NOMO-1 treated with DMSO at 0.1 percent for 48 hours (cell line): ENCODE measurements at regions not wholly inside any gene's neighbourhood (a gene's known extent, or its start where the extent isn't known, plus 50 kb on each side); places are given as distances from the start of the nearest gene placed in this dataset.
"Not testable (repeated sequence)": the region's sequence is repeated elsewhere in the genome, so short reads cannot be mapped to it uniquely, and the experiment has no call there.

ENCODE experiments used
- DNase-seq: peaks from one replicate; lab custom pipeline; 2025; ENCODE audit not compliant: unreplicated experiment; lab: John Stamatoyannopoulos, UW

DNA sequence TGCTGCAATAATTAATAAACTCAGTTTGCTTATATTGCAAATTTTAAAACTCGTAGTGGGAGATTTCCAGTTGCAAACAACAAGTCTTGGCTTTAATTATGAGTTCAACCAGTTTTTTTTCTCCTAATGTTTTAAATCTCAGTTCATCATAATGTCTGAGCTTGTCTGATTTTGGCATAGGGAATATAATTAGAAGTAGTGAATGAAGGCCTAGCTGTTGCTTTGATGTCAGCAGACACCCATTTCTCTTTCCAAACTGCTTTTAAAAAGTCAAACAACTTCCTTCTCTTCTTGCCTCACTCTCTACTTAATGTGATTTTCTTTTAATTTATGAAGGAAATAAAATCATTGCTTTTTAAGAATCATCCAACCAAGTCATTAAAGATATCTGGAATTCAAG lies 1462.1 kb downstream of the DPP10 start:
- no peak for DNase-seq

DNA sequence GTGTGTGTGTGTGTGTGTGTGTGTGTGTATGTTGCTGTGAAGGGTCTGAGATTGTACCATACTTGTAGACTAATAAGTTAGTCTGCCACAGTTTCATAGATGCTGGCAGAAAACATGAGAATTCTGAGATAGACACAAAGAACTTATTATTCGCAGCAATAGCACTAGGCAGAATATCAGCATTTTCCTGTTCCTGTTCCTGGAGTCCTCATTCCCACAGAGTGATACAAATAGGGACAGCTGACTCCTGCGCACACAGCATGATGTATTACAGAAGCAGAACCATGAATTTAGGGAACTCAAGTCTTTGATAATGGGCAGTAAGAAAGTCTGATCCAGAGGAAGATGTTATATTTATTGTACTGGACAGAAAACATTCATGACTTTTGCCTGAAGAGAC lies 1466.3 kb downstream of the DPP10 start:
- no peak for DNase-seq

GRCh38 chr2:115910270-115910669 lies 1467.8 kb downstream of the DPP10 start:
- no peak for DNase-seq

DNA sequence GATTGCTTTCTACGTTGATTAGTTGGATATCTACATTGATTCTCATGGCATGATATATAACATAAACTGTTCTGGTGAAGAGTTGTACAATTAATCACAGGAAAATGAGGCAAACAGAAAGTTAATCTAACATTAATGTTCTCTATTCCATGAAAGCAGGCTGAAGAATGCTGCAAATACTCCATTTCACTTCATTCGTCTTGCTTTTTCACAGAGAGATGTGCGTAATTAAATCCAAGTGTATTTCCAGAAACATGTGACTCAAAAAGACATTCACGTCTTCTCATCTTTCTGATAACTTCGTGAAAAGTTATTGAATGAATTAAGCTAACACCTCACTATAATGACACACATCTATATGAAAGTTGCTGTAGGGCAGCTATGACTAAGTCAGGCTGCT lies 1471.5 kb downstream of the DPP10 start:
- DNase-seq, result no peak

GRCh38 chr2:115921541-115921940 lies 1479.1 kb downstream of the DPP10 start:
- DNase-seq, result no peak

DNA sequence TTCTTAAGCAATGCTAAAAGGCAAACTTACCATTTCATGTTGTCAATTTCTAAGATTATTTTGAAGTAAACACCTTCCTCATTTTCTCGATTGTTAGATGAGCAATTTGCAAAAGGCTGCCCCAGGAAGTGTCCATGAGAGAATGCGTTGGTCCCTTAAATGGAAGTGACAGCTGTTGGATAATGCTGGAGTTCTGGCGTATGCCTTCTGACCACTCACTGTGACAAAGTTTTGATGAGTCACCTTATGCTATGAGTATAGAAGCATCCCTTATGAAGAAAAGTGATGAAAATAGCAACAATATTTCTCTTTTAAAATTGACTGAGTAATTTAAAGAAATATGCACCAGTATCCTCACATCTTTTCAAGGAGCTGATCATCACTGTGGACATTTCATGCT lies 1497.5 kb downstream of the DPP10 start:
- no peak for DNase-seq

DNA sequence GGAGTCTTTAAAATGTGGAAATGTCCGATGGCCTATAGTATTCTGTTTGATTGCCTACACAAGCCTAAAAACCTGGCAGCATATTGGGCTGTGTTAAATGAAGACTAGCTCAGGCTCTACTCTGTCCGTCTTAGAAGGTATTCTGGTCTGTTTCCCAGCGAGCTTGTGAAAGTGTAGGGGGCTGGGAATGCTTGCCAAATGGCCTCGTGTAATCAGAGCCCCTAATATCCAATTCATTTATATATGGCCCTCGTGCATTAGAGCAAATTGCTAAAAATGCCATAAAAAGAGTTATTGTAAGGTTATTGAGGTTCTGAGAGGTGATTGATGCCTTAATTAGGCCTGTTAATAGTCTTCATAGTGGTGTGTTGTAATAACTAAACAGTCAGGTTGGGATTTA lies 1500.4 kb downstream of the DPP10 start:
- no peak for DNase-seq

- no peak for DNase-seq
Measured at GRCh38 chr2:115946341-115946740, 1503.9 kb downstream of the DPP10 start.

GRCh38 chr2:115946891-115947290 lies 1504.5 kb downstream of the DPP10 start:
- no peak for DNase-seq

DNA sequence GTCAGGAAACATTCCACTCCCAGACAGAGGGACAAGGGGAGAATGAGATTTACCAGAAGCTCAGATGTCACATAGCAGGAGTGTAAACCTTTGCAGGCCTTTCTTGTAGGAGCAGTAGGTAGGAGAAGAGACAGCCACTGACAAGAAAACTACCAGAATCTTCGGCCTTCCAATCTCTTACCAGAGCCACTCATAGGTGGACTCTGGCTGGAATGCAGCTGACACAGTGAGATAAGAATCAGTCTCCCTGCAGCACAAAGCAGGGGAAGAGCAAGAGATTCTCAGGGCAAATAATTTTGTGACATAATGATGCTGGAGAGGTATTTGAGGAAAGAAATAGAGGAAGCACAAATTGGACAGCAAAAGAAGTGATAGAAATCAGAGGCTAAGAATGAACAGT lies 1534.5 kb downstream of the DPP10 start:
- DNase-seq, result no peak

- DNase-seq, result no peak
Measured at GRCh38 chr2:115999039-115999438, 1556.6 kb downstream of the DPP10 start.

- no peak for DNase-seq
Measured at GRCh38 chr2:116023026-116023425, 1580.6 kb downstream of the DPP10 start.

GRCh38 chr2:116038758-116039157 lies 1596.3 kb downstream of the DPP10 start:
- not testable (repeated sequence) for DNase-seq

GRCh38 chr2:116042530-116042929 lies 1600.1 kb downstream of the DPP10 start:
- no peak for DNase-seq

GRCh38 chr2:116057538-116057937 lies 1615.1 kb downstream of the DPP10 start:
- no peak for DNase-seq

- DNase-seq, result no peak
Measured at GRCh38 chr2:116061023-116061422, 1618.6 kb downstream of the DPP10 start.

DNA sequence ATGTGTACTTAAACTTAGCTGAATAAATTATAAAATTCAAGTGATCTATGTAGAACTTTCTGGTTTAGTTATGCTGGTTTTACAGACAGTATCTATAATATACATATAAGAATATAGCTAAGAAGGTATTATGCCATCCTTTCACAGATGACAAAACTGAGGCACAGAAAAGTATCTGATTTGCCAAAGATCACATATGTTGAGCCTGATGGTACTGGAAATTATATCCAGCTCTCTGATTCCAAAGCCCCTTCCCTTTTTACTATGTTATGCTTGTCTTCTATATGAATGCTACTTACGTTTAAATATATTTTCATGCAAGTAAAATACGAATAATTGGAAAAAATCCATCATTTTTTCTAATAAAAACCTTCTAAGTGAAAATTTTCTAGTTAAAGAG lies 1631.3 kb downstream of the DPP10 start:
- no peak for DNase-seq

GRCh38 chr2:116074161-116074560 lies 1631.7 kb downstream of the DPP10 start:
- no peak for DNase-seq

GRCh38 chr2:116088236-116088635 lies 1645.8 kb downstream of the DPP10 start:
- DNase-seq, result no peak

- DNase-seq, result no peak
Measured at GRCh38 chr2:116094196-116094595, 1651.8 kb downstream of the DPP10 start.

- no peak for DNase-seq
Measured at GRCh38 chr2:116095636-116096035, 1653.2 kb downstream of the DPP10 start.

DNA sequence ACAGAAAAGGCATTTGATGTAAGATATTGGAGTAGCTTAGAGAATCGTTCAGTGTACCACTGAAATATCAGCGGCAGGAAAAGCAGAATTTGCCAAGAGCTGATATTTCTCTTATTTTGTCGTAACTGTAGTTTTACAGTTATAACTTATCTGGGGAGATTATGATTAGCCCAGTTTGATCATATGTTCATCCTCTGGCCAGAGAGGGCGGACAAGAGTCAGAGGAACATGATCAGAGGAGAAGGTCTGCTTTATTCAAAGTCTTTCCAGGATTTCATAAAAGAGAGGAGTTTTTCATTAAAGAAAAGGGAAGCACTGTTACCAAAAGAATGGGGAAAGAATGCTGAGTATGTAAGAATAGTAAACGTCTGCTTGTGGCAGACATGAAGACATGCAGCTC lies 1655.6 kb downstream of the DPP10 start:
- no peak for DNase-seq

DNA sequence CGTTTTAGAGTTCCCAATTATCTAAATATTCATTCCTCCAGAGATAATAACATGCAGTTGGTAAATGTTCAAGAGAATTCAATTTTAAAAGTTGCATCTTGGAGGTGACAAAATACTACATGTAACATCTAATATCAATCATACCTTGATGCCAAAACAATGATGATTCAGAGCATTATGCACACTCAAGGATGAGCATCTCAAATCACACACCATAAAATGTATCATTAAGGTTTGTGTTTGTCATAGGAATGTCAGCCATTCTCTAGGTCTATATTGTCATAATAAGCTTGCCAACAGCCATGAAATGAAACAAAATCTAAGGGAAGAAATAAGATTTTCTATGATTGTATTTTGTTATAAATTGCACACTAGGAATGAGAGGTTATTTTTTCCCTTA lies 1667.0 kb downstream of the DPP10 start:
- DNase-seq, result no peak

DNA sequence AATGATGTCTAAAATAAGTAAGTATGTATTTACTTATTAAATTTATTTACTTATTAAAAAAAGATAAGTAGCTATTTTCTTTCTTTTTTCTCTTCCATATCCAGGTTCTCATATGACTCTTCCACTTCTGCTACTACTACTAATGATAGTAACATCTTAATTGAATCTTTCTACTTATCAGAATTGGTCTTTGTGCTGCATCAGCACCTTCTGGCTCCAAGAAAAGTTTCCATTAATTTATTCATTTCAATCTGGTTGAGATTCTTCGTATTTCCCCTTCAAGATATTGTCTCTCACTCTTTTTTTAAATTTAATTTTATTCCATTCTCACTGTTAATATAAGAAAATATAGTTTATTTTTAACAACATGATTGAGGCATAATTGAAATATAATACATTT lies 1675.4 kb downstream of the DPP10 start:
- no peak for DNase-seq
